ENCODE measurements at regions not wholly inside any gene's neighbourhood (a gene's known extent, or its start where the extent isn't known, plus 50 kb on each side); places are given as distances from the start of the nearest gene placed in this dataset.

- DNase-seq (ENCODE audit: low read depth in 2 of 2) = no peak
- H3K4me3 ChIP-seq (replicated peaks in 1 of 2; ENCODE audit: low read depth in 2 of 2, low read length in 2 of 2) = no peak overlapping the region
Measured at GRCh38 chr13:59588717-59589067, 575.0 kb downstream of the DIAPH3 start.

GRCh38 chr13:59601993-59602392, 561.7 kb downstream of the DIAPH3 start:
- H3K4me3 ChIP-seq (replicated peaks in 1 of 2; ENCODE audit: low read depth in 2 of 2, low read length in 2 of 2) = no peak overlapping the region
- TF ChIP-seq CTCF (IDR thresholded peaks at IDR 0.05; ENCODE audit: low read depth, low read length) = no peak
- DNase-seq (ENCODE audit: low read depth in 2 of 2) = peak in 1 of 2 donors; percentile 3

More at GRCh38 chr13:59588717-59589067, 575.0 kb downstream of the DIAPH3 start:
- TF ChIP-seq CTCF (IDR thresholded peaks at IDR 0.05; ENCODE audit: low read depth, low read length) = no peak

- TF ChIP-seq CTCF (IDR thresholded peaks at IDR 0.05; ENCODE audit: low read depth, low read length) = no peak
- no peak for DNase-seq (ENCODE audit: low read depth in 2 of 2)
- H3K4me3 ChIP-seq (replicated peaks in 1 of 2; ENCODE audit: low read depth in 2 of 2, low read length in 2 of 2) = no peak overlapping the region
Measured at GRCh38 chr13:59603646-59604045, 560.1 kb downstream of the DIAPH3 start.

GRCh38 chr13:59607172-59607571, 556.6 kb downstream of the DIAPH3 start:
- H3K4me3 ChIP-seq (replicated peaks in 1 of 2; ENCODE audit: low read depth in 2 of 2, low read length in 2 of 2) = no peak overlapping the region
- no peak for TF ChIP-seq CTCF (IDR thresholded peaks at IDR 0.05; ENCODE audit: low read depth, low read length)
- no peak for DNase-seq (ENCODE audit: low read depth in 2 of 2)

- DNase-seq (ENCODE audit: low read depth in 2 of 2) = no peak
- no peak overlapping the region for H3K4me3 ChIP-seq (replicated peaks in 1 of 2; ENCODE audit: low read depth in 2 of 2, low read length in 2 of 2)
- no peak for TF ChIP-seq CTCF (IDR thresholded peaks at IDR 0.05; ENCODE audit: low read depth, low read length)
Measured at GRCh38 chr13:59607780-59608233, 555.9 kb downstream of the DIAPH3 start.

- TF ChIP-seq CTCF (IDR thresholded peaks at IDR 0.05; ENCODE audit: low read depth, low read length) = no peak
- no peak for DNase-seq (ENCODE audit: low read depth in 2 of 2)
- no peak overlapping the region for H3K4me3 ChIP-seq (replicated peaks in 1 of 2; ENCODE audit: low read depth in 2 of 2, low read length in 2 of 2)
Measured at GRCh38 chr13:59609421-59609820, 554.3 kb downstream of the DIAPH3 start.
